K562 (cell line): ENCODE measurements at regions not wholly inside any gene's neighbourhood (a gene's known extent, or its start where the extent isn't known, plus 50 kb on each side); places are given as distances from the start of the nearest gene placed in this dataset.

Experiments used
- CBX2 ChIP-seq: fragments of 200-600 bp; sonication (generic); IDR thresholded peaks from one replicate; pipeline ENCODE4 v1.6.1; 2012; ENCODE audit warnings: mild to moderate bottlenecking, low read length, inconsistent platforms; ENCODE audit not compliant: insufficient read depth, poor library complexity, severe bottlenecking
- CHD1 ChIP-seq: fragments of 200-600 bp; sonication (generic); IDR thresholded peaks from one replicate; pipeline ENCODE4 v1.6.1; 2012; ENCODE audit warnings: mild to moderate bottlenecking, moderate library complexity, low read length, inconsistent platforms
- CHD2 ChIP-seq: IDR thresholded peaks from 2 replicates; pipeline ENCODE4 v1.6.1; 2011; ENCODE audit warnings: low read depth, low read length
- CTCF ChIP-seq, 3 experiments: IDR thresholded peaks in 2 of 3; conservative IDR thresholded peaks in 1 of 3; 2 replicates each; pipeline ENCODE4 v1.5.1; 2011 to 2012; ENCODE audit warnings: low read length in 3 of 3, mild to moderate bottlenecking in 3 of 3, control low read depth in 2 of 3, improper control_type of control experiment in 1 of 3, inconsistent platforms in 1 of 3, low read depth in 1 of 3, mixed read lengths in 1 of 3, moderate library complexity in 1 of 3; ENCODE audit not compliant: insufficient read depth in 2 of 3
- EHMT2 ChIP-seq: fragments of 450-650 bp; IDR thresholded peaks from 2 replicates; pipeline ENCODE4 v1.6.1; 2018; ENCODE audit warnings: antibody characterized with exemption
- HDAC6 ChIP-seq: IDR thresholded peaks from 2 replicates; pipeline ENCODE4 v1.6.1; 2012; ENCODE audit warnings: low read depth, mild to moderate bottlenecking, control low read depth, inconsistent platforms, low read length, moderate library complexity
- HINFP ChIP-seq: fragments of 450-650 bp; conservative IDR thresholded peaks from 2 replicates; pipeline ENCODE4 v1.6.1; 2016; ENCODE audit warnings: missing genetic modification characterization, low read depth, mild to moderate bottlenecking, control low read depth, missing compliant biosample characterization
- HLTF ChIP-seq: fragments of 450-650 bp; IDR thresholded peaks from 2 replicates; pipeline ENCODE4 v1.6.1; 2016
- PBX2 ChIP-seq, 2 experiments: IDR thresholded peaks in 1 of 2; conservative IDR thresholded peaks in 1 of 2; 2 replicates each; pipeline ENCODE4 v1.6.1; 2016; ENCODE audit warnings: low read depth in 2 of 2, mild to moderate bottlenecking in 1 of 2, missing compliant biosample characterization in 1 of 2, missing genetic modification characterization in 1 of 2, moderate library complexity in 1 of 2
- POLR2A ChIP-seq: fragments of 450-650 bp; conservative IDR thresholded peaks from 2 replicates; pipeline ENCODE4 v1.6.1; 2016
- REST ChIP-seq, 2 experiments: fragments of 450-650 bp; formaldehyde crosslinking in 1 of 2; IDR thresholded peaks; 2 replicates each; pipeline versions ENCODE4 v1.4.0 to v1.6.1; 2014 to 2020; ENCODE audit warnings: mild to moderate bottlenecking in 2 of 2, borderline replicate concordance in 1 of 2, low read depth in 1 of 2
- SIN3A ChIP-seq, 2 experiments: fragments of 150-350 bp in 1 of 2; IDR thresholded peaks; 2 replicates each; pipeline ENCODE4 v1.6.1; 2011 to 2016; ENCODE audit warnings: borderline replicate concordance in 2 of 2, low read depth in 2 of 2, low read length in 2 of 2, mild to moderate bottlenecking in 2 of 2, moderate library complexity in 2 of 2; ENCODE audit not compliant: control insufficient read depth in 1 of 2
- TBP ChIP-seq: optimal IDR thresholded peaks from 2 replicates; pipeline ENCODE3; 2011; ENCODE audit warnings: low read depth, low read length, improper control_type of control experiment
- TCF3 ChIP-seq: sonication (generic); formaldehyde crosslinking; IDR thresholded peaks from 2 replicates; pipeline ENCODE4 v1.4.0; 2020; ENCODE audit warnings: mild to moderate bottlenecking, missing genetic modification reagents

- TF ChIP-seq CHD1 (no peak), CHD2 (no peak), HDAC6 (no peak), SIN3A (IDR thresholded peaks at IDR 0.05; ENCODE audit: borderline replicate concordance in 2 of 2, control insufficient read depth in 1 of 2, low read depth in 2 of 2, low read length in 2 of 2) (no peak), HINFP (tag) (no peak), REST (IDR thresholded peaks at IDR 0.05; ENCODE audit: borderline replicate concordance) (no peak), REST (CRISPR knock-in tag; IDR thresholded peaks at IDR 0.05; ENCODE audit: low read depth) (no peak), HLTF (no peak), POLR2A (no peak), CBX2 (no peak), EHMT2 (no peak), TBP (no peak), CTCF (IDR thresholded peaks at IDR 0.05 in 2 of 3, conservative IDR thresholded peaks at IDR 0.05 in 1 of 3; ENCODE audit: insufficient read depth in 2 of 3, low read depth in 1 of 3, low read length in 3 of 3) (no peak), PBX2 (CRISPR knock-in tag; IDR thresholded peaks at IDR 0.05; ENCODE audit: low read depth) (no peak), PBX2 (tag; conservative IDR thresholded peaks at IDR 0.05; ENCODE audit: low read depth) (no peak), TCF3 (CRISPR knock-in tag) (no peak)
These were observed 49.9 kb upstream of the JMY start for GRCh38 chr5:79186021-79186420.
